ENCODE measurements at regions not wholly inside any gene's neighbourhood (a gene's known extent, or its start where the extent isn't known, plus 50 kb on each side); places are given as distances from the start of the nearest gene placed in this dataset.

GRCh38 chr1:228933753-228934152, 198.5 kb downstream of the RHOU start:
- Mint-ChIP-seq H3K36me3 (ENCODE audit: low read depth) (no peaks in the 10 kb centered on the region; the same call in 1 of the 2 replicates), H3K27ac (no peak overlapping the region), H3K4me1 (ENCODE audit: low read depth) (no peaks in the 10 kb centered on the region), H3K9me3 (peaks cover 45% of the 10 kb centered on the region), H3K4me3 (no peak overlapping the region), H3K27me3 (ENCODE audit: insufficient read depth) (peaks cover 5% of the 10 kb centered on the region)
- no peak for DNase-seq
- TF ChIP-seq, protein P1, sequence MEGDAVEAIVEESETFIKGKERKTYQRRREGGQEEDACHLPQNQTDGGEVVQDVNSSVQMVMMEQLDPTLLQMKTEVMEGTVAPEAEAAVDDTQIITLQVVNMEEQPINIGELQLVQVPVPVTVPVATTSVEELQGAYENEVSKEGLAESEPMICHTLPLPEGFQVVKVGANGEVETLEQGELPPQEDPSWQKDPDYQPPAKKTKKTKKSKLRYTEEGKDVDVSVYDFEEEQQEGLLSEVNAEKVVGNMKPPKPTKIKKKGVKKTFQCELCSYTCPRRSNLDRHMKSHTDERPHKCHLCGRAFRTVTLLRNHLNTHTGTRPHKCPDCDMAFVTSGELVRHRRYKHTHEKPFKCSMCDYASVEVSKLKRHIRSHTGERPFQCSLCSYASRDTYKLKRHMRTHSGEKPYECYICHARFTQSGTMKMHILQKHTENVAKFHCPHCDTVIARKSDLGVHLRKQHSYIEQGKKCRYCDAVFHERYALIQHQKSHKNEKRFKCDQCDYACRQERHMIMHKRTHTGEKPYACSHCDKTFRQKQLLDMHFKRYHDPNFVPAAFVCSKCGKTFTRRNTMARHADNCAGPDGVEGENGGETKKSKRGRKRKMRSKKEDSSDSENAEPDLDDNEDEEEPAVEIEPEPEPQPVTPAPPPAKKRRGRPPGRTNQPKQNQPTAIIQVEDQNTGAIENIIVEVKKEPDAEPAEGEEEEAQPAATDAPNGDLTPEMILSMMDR (IDR thresholded peaks at IDR 0.05), result no peak

- Mint-ChIP-seq H3K4me3 (no peak overlapping the region), H3K36me3 (ENCODE audit: low read depth) (no peaks in the 10 kb centered on the region; the same call in 1 of the 2 replicates), H3K27me3 (ENCODE audit: insufficient read depth) (peaks cover 5% of the 10 kb centered on the region), H3K9me3 (peaks cover 49% of the 10 kb centered on the region), H3K4me1 (ENCODE audit: low read depth) (no peaks in the 10 kb centered on the region), H3K27ac (no peak overlapping the region)
- TF ChIP-seq, protein P1 (IDR thresholded peaks at IDR 0.05), result no peak
- no peak for DNase-seq
These were observed 200.0 kb downstream of the RHOU start for GRCh38 chr1:228935198-228935663.

- no peaks in the 10 kb centered on the region for H3K4me1 Mint-ChIP-seq (ENCODE audit: low read depth)
These were observed 200.8 kb downstream of the RHOU start for GRCh38 chr1:228935855-228936727.

GRCh38 chr1:228936881-228937280, 201.6 kb downstream of the RHOU start:
- no peak overlapping the region for H3K27ac Mint-ChIP-seq
- no peak overlapping the region for H3K4me3 Mint-ChIP-seq
- H3K27me3 Mint-ChIP-seq (ENCODE audit: insufficient read depth), result peaks cover 5% of the 10 kb centered on the region
- TF ChIP-seq, protein P1 (IDR thresholded peaks at IDR 0.05), result no peak
- no peak for DNase-seq
- H3K9me3 Mint-ChIP-seq, result peaks cover 45% of the 10 kb centered on the region
- H3K36me3 Mint-ChIP-seq (ENCODE audit: low read depth), result no peaks in the 10 kb centered on the region; the same call in 1 of the 2 replicates
- no peaks in the 10 kb centered on the region for H3K4me1 Mint-ChIP-seq (ENCODE audit: low read depth)

More at GRCh38 chr1:228935855-228936727, 200.8 kb downstream of the RHOU start:
- DNase-seq, result no peak
- Mint-ChIP-seq H3K4me3 (no peak overlapping the region), H3K27ac (no peak overlapping the region), H3K36me3 (ENCODE audit: low read depth) (no peaks in the 10 kb centered on the region; the same call in 1 of the 2 replicates), H3K9me3 (peaks cover 48% of the 10 kb centered on the region), H3K27me3 (ENCODE audit: insufficient read depth) (peaks cover 5% of the 10 kb centered on the region)
- TF ChIP-seq, protein P1 (IDR thresholded peaks at IDR 0.05), result no peak

- H3K27ac Mint-ChIP-seq, result no peak overlapping the region
- TF ChIP-seq, protein P1 (IDR thresholded peaks at IDR 0.05), result no peak
- peaks cover 49% of the 10 kb centered on the region for H3K9me3 Mint-ChIP-seq
- no peak overlapping the region for H3K4me3 Mint-ChIP-seq
- H3K4me1 Mint-ChIP-seq (ENCODE audit: low read depth), result no peaks in the 10 kb centered on the region
- no peak for DNase-seq
- peaks cover 5% of the 10 kb centered on the region for H3K27me3 Mint-ChIP-seq (ENCODE audit: insufficient read depth)
- H3K36me3 Mint-ChIP-seq (ENCODE audit: low read depth), result no peaks in the 10 kb centered on the region; the same call in 1 of the 2 replicates
These were observed 202.1 kb downstream of the RHOU start for GRCh38 chr1:228937351-228937750.

Measured in HFFc6 (cell line).